IPS-15b (cell line): ENCODE measurements at regions not wholly inside any gene's neighbourhood (a gene's known extent, or its start where the extent isn't known, plus 50 kb on each side); places are given as distances from the start of the nearest gene placed in this dataset.

Source experiments
- H3K27me3 ChIP-seq: one replicate; pipeline ENCODE4 v1.6.1; 2013; ENCODE audit warnings: low read length; ENCODE audit not compliant: control insufficient read depth, insufficient read depth
- H3K36me3 ChIP-seq: one replicate; pipeline ENCODE4 v1.6.1; 2013; ENCODE audit warnings: low read length; ENCODE audit not compliant: control insufficient read depth, insufficient read depth
- H3K4me1 ChIP-seq: one replicate; pipeline ENCODE4 v1.6.1; 2013; ENCODE audit warnings: mild to moderate bottlenecking, low read length; ENCODE audit not compliant: control insufficient read depth, insufficient read depth
- H3K4me3 ChIP-seq: one replicate; pipeline ENCODE4 v1.5.1; 2013; ENCODE audit warnings: low read depth, low read length
- H3K9ac ChIP-seq: one replicate; pipeline ENCODE4 v1.6.1; 2013; ENCODE audit warnings: low read depth, mild to moderate bottlenecking, low read length
- H3K9me3 ChIP-seq: one replicate; pipeline ENCODE4 v1.6.1; 2013; ENCODE audit warnings: mild to moderate bottlenecking, low read length; ENCODE audit not compliant: control insufficient read depth, insufficient read depth

GRCh38 chr2:66701251-66701650 lies 266.3 kb downstream of the MEIS1 start:
- Histone ChIP-seq H3K9me3 (no peaks in the 10 kb centered on the region), H3K4me1 (peaks cover 23% of the 10 kb centered on the region), H3K36me3 (no peaks in the 10 kb centered on the region), H3K4me3 (no peak overlapping the region), H3K9ac (no peak overlapping the region), H3K27me3 (no peaks in the 10 kb centered on the region)

- H3K27me3 ChIP-seq, result no peaks in the 10 kb centered on the region
- no peaks in the 10 kb centered on the region for H3K9me3 ChIP-seq
- H3K4me1 ChIP-seq, result peaks cover 23% of the 10 kb centered on the region
- H3K9ac ChIP-seq, result no peak overlapping the region
- no peak overlapping the region for H3K4me3 ChIP-seq
- no peaks in the 10 kb centered on the region for H3K36me3 ChIP-seq
These were observed 266.7 kb downstream of the MEIS1 start for GRCh38 chr2:66701656-66702055.

DNA sequence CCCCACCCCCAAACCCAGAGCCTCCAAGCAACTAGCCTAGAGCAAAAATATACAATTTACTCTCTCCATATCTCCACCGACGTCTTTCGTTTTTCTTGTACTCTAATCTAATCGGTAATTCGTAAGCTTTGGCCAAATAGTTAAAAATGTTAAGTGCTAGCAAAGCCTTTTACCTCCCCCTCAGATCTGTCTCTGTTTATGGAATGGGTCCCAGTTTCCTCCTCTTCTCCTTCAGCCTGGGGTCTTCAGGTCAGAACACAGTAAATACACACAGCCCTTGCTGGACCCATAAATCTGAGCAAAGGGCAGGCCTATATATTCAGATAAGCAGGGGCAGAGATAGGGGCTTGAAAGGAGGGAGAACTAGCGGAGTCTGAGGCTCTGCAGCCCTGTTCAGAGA lies 267.4 kb downstream of the MEIS1 start:
- no peak overlapping the region for H3K4me3 ChIP-seq
- H3K4me1 ChIP-seq, result peaks cover 23% of the 10 kb centered on the region
- no peaks in the 10 kb centered on the region for H3K36me3 ChIP-seq
- no peaks in the 10 kb centered on the region for H3K27me3 ChIP-seq
- no peak overlapping the region for H3K9ac ChIP-seq
- H3K9me3 ChIP-seq, result no peaks in the 10 kb centered on the region

GRCh38 chr2:66704786-66705185 lies 269.9 kb downstream of the MEIS1 start:
- H3K4me3 ChIP-seq, result no peak overlapping the region
- H3K27me3 ChIP-seq, result no peaks in the 10 kb centered on the region
- peaks cover 11% of the 10 kb centered on the region for H3K4me1 ChIP-seq
- no peaks in the 10 kb centered on the region for H3K36me3 ChIP-seq
- no peak overlapping the region for H3K9ac ChIP-seq
- no peaks in the 10 kb centered on the region for H3K9me3 ChIP-seq

DNA sequence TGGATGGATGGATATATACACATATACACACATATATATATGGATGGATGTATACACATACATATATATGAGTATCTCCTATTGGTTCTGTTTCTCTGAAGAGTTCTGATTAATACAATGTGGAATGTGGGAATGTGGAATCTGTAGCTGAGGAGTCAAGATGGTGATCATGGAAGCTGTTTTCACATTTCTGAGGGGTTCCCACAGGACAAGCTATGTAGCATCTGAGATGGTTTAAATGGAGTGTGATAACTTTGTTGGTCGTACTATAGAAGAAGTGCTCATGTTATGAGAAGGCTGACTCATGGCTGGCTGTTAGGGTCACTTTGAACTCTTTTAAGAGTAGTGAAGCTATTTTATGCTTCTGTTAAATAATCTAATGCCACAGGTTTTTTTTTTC lies 279.7 kb downstream of the MEIS1 start:
- no peak overlapping the region for H3K4me3 ChIP-seq
- H3K36me3 ChIP-seq, result no peaks in the 10 kb centered on the region
- H3K9ac ChIP-seq, result no peak overlapping the region
- H3K27me3 ChIP-seq, result no peaks in the 10 kb centered on the region
- H3K9me3 ChIP-seq, result no peaks in the 10 kb centered on the region
- H3K4me1 ChIP-seq, result no peaks in the 10 kb centered on the region

DNA sequence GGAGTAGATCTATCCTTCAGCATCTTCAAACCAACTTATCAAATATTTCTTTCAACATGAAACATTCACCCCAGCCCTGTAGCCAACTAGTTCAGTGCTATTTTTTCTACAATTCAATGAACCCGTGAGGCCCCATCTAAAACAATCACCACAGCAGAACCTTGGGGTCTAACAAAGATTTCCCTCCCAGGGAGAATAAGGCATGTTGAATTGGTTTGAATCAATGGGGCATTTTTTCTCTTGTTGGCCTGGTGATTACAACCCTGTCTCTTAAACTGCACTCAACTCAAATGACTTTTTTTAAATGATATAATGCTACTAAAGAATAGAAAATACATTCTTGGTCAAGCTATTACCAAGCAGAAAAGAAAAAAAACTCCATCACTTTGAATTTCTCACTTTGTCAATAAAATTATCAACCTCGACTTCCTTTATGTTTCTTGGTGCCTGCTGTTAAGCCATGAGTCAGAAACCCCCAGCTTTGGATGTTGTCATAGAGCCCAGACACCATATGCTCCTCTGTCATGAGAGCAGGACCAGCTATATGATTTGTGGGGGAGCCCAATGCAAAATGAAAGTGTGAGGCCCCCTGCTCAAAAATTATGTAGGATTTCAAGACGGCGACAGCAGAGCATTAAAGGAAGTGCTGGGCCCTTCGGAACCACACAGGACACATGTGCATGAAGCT lies 282.4 kb downstream of the MEIS1 start:
- no peaks in the 10 kb centered on the region for H3K27me3 ChIP-seq
- no peaks in the 10 kb centered on the region for H3K9me3 ChIP-seq
- no peaks in the 10 kb centered on the region for H3K4me1 ChIP-seq
- H3K9ac ChIP-seq, result no peak overlapping the region
- no peak overlapping the region for H3K4me3 ChIP-seq
- no peaks in the 10 kb centered on the region for H3K36me3 ChIP-seq

DNA sequence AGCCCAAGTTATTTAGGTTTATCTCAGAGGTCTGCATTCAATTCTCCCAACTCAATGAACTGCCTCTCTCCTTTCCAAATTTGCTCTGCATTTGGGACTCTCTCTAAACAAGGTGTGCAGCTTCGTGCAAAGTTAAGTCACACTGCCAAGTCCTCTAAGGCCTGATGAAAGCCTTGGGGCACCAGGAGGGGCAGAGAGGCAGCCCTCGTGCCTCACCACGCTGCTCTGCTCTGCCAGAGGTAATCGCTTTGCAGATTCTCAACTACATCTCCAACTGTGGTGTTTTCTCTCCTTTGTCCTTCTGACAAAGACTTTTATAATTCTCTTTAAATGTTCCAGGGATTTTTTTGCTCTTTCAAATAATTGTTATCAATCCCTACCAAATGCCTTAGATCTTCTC lies 283.0 kb downstream of the MEIS1 start:
- H3K9me3 ChIP-seq, result no peaks in the 10 kb centered on the region
- no peak overlapping the region for H3K4me3 ChIP-seq
- H3K27me3 ChIP-seq, result no peaks in the 10 kb centered on the region
- H3K9ac ChIP-seq, result no peak overlapping the region
- H3K36me3 ChIP-seq, result no peaks in the 10 kb centered on the region
- no peaks in the 10 kb centered on the region for H3K4me1 ChIP-seq

- Histone ChIP-seq H3K4me3 (no peak overlapping the region), H3K4me1 (no peaks in the 10 kb centered on the region), H3K27me3 (no peaks in the 10 kb centered on the region), H3K9me3 (no peaks in the 10 kb centered on the region), H3K36me3 (no peaks in the 10 kb centered on the region), H3K9ac (no peak overlapping the region)
These were observed 286.9 kb downstream of the MEIS1 start for GRCh38 chr2:66721776-66722175.

GRCh38 chr2:66724241-66724640 lies 289.3 kb downstream of the MEIS1 start:
- no peaks in the 10 kb centered on the region for H3K36me3 ChIP-seq
- H3K4me1 ChIP-seq, result peaks cover 4% of the 10 kb centered on the region
- no peak overlapping the region for H3K4me3 ChIP-seq
- no peaks in the 10 kb centered on the region for H3K27me3 ChIP-seq
- H3K9me3 ChIP-seq, result no peaks in the 10 kb centered on the region
- H3K9ac ChIP-seq, result no peak overlapping the region

GRCh38 chr2:66729416-66730330 lies 294.7 kb downstream of the MEIS1 start:
- no peaks in the 10 kb centered on the region for H3K36me3 ChIP-seq
- no peaks in the 10 kb centered on the region for H3K27me3 ChIP-seq

DNA sequence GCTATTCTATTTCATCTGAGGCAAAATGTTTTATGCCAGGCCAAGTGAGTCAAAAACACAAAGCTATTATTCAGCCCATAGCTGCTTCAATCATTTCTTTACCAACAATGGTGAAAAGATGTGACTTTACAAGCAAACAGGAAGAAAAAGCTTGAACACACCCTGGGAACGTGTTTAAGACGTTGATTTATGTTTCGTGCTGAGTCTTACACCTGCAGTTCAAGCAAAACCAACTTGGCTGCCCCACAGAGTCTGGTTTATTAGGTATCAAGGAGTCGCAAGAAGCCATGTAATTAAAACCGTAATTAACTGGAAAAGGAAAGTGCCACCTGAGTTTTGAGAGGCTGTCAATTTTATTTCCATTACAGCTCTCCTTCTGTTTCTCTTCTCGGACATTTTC lies 295.5 kb downstream of the MEIS1 start:
- H3K4me3 ChIP-seq, result no peak overlapping the region
- H3K9me3 ChIP-seq, result no peaks in the 10 kb centered on the region
- peaks cover 4% of the 10 kb centered on the region for H3K4me1 ChIP-seq
- H3K9ac ChIP-seq, result no peak overlapping the region
- no peaks in the 10 kb centered on the region for H3K36me3 ChIP-seq
- no peaks in the 10 kb centered on the region for H3K27me3 ChIP-seq

More at GRCh38 chr2:66729416-66730330, 294.7 kb downstream of the MEIS1 start:
- H3K9me3 ChIP-seq, result no peaks in the 10 kb centered on the region
- H3K4me3 ChIP-seq, result no peak overlapping the region
- H3K4me1 ChIP-seq, result peaks cover 4% of the 10 kb centered on the region
- H3K9ac ChIP-seq, result no peak overlapping the region
